VCaP (cell line): ENCODE measurements at regions not wholly inside any gene's neighbourhood (a gene's known extent, or its start where the extent isn't known, plus 50 kb on each side); places are given as distances from the start of the nearest gene placed in this dataset.

Experiments used
- H3K27ac ChIP-seq: fragments of 450-650 bp; 2 replicates; pipeline ENCODE4 v1.5.1; 2017
- TF ChIP-seq, protein P1 (sequence below): fragments of 450-650 bp; conservative IDR thresholded peaks from 2 replicates; pipeline ENCODE4 v1.5.1; 2017; ENCODE audit warnings: mild to moderate bottlenecking, moderate library complexity

- TF ChIP-seq, protein P1, sequence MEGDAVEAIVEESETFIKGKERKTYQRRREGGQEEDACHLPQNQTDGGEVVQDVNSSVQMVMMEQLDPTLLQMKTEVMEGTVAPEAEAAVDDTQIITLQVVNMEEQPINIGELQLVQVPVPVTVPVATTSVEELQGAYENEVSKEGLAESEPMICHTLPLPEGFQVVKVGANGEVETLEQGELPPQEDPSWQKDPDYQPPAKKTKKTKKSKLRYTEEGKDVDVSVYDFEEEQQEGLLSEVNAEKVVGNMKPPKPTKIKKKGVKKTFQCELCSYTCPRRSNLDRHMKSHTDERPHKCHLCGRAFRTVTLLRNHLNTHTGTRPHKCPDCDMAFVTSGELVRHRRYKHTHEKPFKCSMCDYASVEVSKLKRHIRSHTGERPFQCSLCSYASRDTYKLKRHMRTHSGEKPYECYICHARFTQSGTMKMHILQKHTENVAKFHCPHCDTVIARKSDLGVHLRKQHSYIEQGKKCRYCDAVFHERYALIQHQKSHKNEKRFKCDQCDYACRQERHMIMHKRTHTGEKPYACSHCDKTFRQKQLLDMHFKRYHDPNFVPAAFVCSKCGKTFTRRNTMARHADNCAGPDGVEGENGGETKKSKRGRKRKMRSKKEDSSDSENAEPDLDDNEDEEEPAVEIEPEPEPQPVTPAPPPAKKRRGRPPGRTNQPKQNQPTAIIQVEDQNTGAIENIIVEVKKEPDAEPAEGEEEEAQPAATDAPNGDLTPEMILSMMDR = no peak
- H3K27ac ChIP-seq = no peak overlapping the region
Measured at GRCh38 chr3:68620211-68620610, 312.1 kb downstream of the TAFA4 start.

GRCh38 chr3:68614087-68614486 is 318.3 kb downstream of the TAFA4 start:
- TF ChIP-seq, protein P1 = no peak
- no peak overlapping the region for H3K27ac ChIP-seq

GRCh38 chr3:68571321-68571720 is 361.0 kb downstream of the TAFA4 start:
- H3K27ac ChIP-seq = no peak overlapping the region
- TF ChIP-seq, protein P1 = no peak

- no peak overlapping the region for H3K27ac ChIP-seq
- TF ChIP-seq, protein P1 = no peak
Measured at GRCh38 chr3:68560728-68561127, 371.6 kb downstream of the TAFA4 start.

- TF ChIP-seq, protein P1 = no peak
- H3K27ac ChIP-seq = no peak overlapping the region
Measured at GRCh38 chr3:68535782-68536181, 396.6 kb downstream of the TAFA4 start.

GRCh38 chr3:68523330-68523729 is 409.0 kb downstream of the TAFA4 start:
- no peak overlapping the region for H3K27ac ChIP-seq
- TF ChIP-seq, protein P1 = no peak

DNA sequence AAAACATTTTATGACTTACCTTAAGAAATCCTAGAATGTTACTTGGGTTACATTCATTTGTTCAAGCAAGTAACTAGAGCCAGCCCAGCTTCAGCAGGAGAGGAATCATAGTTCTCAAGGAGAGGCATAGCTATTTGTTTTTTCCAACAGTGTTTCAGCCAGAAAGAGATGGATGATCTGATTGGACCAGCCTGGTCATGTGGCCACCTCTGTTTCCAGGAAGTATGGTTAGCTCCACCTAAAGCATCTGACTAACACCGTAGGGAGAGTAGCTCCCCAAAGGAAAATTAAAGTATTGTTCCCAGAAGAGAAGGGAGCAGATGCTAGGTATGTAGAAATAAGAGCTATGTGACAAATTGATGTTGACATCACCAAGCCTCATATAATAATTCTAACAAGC is 417.1 kb downstream of the TAFA4 start:
- H3K27ac ChIP-seq = no peak overlapping the region
- TF ChIP-seq, protein P1 = no peak

- TF ChIP-seq, protein P1 = no peak
- no peak overlapping the region for H3K27ac ChIP-seq
Measured at GRCh38 chr3:68504201-68504600, 428.1 kb downstream of the TAFA4 start.

DNA sequence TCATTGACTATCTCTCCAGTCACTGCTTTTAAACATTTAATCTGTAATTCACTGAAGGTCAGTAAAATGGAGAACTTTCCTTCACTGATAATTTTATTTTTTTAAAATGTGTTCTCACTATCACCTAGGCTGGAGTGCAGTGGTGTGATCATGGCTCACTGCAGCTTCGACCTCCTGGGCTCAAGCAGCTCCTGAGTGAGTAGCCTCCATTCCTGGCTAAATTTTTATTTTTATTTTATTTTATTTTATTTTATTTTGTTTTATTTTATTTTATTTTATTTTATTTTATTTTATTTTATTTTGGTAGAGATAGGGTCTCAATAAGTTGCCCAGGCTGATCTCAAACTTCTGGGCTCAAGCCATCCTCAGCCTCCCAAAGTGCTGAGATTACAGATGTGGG is 446.5 kb downstream of the TAFA4 start:
- H3K27ac ChIP-seq = peak overlapping the region; percentile 88; the same call in 1 of the 2 replicates
